ENCODE measurements at regions not wholly inside any gene's neighbourhood (a gene's known extent, or its start where the extent isn't known, plus 50 kb on each side); places are given as distances from the start of the nearest gene placed in this dataset.
"Not testable (repeated sequence)": the region's sequence is repeated elsewhere in the genome, so short reads cannot be mapped to it uniquely, and the experiment has no call there.

DNA sequence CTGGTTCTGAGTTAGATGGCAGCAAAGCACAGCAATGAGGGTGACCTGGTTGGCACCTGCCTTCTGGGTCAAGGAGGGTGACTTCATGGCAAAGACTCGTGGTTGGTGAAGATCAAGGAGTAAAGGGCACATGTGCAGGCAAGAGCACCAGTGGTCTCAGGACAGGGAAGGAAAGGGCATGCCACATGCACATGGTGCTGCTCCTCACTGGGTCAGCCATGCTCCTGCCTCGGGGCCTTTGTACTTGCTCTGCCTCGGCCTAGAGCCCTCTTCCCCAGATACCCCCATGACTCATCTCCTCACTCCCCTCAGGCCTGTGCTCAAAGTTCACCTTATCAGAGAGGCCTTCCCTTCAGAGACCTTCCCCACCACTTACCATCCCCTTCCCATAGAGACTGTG is 106.7 kb upstream of the KDM7A start:
- intact Hi-C loops (cut with micrococcal nuclease) = no loop called here
- Mint-ChIP-seq H3K27me3 (ENCODE audit: low read depth) (no peaks in the 10 kb centered on the region), H3K4me3 (no peak overlapping the region), H3K36me3 (ENCODE audit: low read depth) (no peaks in the 10 kb centered on the region), H3K9me3 (no peaks in the 10 kb centered on the region), H3K4me1 (ENCODE audit: low read depth) (no peaks in the 10 kb centered on the region), H3K27ac (no peak overlapping the region)
- no peak for DNase-seq
- CTCF ChIA-PET = no interaction called here

DNA sequence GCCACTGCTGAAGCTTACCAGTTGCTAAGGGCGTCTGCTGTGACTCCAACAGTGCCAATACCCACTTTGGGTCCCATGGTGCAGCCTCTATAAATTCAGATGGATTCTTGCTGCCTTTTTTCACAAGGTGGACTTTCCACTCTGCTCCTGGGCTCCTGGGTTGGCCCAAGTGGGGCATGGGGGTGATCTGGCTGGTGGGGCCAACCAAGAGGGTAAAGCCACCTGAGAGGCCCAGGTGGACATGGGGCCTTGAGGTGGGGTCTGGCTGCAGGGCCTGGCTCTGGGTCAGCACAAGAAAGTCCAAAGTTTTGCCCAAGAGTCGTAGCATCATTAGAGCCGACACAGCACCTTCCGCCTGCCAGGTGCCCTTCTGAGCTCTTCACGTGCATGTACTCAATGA is 105.2 kb upstream of the KDM7A start:
- CTCF ChIA-PET = no interaction called here
- H3K27ac Mint-ChIP-seq = no peak overlapping the region
- H3K27me3 Mint-ChIP-seq (ENCODE audit: low read depth) = no peaks in the 10 kb centered on the region
- H3K4me1 Mint-ChIP-seq (ENCODE audit: low read depth) = no peaks in the 10 kb centered on the region
- H3K36me3 Mint-ChIP-seq (ENCODE audit: low read depth) = no peaks in the 10 kb centered on the region
- no peak overlapping the region for H3K4me3 Mint-ChIP-seq
- H3K9me3 Mint-ChIP-seq = no peaks in the 10 kb centered on the region
- DNase-seq = no peak
- intact Hi-C loops (cut with micrococcal nuclease) = no loop called here

DNA sequence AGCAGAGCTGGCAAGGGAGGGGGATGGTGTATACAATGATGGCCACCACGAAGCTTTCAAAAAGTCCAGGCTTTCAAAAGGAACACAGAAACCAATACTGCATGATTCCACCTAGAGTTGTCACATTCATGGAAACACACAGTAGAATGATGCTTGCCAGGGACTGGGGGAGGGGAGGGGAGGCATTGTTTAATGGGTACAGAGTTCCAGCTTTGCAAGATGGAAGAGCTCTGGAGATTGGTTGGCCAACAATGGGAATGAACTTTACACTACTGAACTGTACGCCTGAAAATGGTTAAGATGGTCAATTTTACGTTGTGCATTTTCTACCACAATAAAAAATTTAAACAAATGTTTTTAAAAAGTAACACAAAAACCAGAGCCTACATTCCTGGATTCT is 104.5 kb upstream of the KDM7A start:
- CTCF ChIA-PET = interaction anchor here (1.6 kb wide), 1 partner anchor 11 kb away, joined by 4 read pairs; no protein-coding TSS in a partner anchor
- no peaks in the 10 kb centered on the region for H3K9me3 Mint-ChIP-seq
- no peaks in the 10 kb centered on the region for H3K27me3 Mint-ChIP-seq (ENCODE audit: low read depth)
- no peaks in the 10 kb centered on the region for H3K36me3 Mint-ChIP-seq (ENCODE audit: low read depth)
- DNase-seq = no peak
- no peak overlapping the region for H3K27ac Mint-ChIP-seq
- no peak overlapping the region for H3K4me3 Mint-ChIP-seq
- H3K4me1 Mint-ChIP-seq (ENCODE audit: low read depth) = no peaks in the 10 kb centered on the region
- intact Hi-C loops (cut with micrococcal nuclease) = no loop called here

DNA sequence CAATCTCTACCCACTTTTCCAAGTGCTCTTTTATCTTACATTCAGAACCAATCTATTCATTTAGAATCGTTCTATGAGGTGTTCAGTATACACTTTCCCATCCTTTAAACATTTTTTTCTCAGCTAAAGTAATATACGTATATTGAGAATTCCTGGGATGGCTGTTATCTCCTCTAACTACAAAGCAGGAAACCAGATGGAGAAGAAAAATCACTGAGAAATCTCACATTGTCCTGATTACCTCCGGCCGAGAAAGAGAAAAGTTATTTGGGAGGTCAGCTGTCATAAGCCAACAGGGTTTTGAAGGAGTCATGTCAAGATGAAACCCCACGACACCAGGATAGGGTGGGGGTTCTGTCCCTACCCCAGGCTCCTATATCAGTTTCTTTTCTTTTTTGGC is 99.2 kb upstream of the KDM7A start:
- no peaks in the 10 kb centered on the region for H3K9me3 Mint-ChIP-seq
- H3K27ac Mint-ChIP-seq = no peak overlapping the region
- H3K27me3 Mint-ChIP-seq (ENCODE audit: low read depth) = no peaks in the 10 kb centered on the region
- intact Hi-C loops (cut with micrococcal nuclease) = no loop called here
- no peaks in the 10 kb centered on the region for H3K4me1 Mint-ChIP-seq (ENCODE audit: low read depth)
- CTCF ChIA-PET = interaction anchor here (0.6 to 2.3 kb wide), 2 partner anchors 12 to 174 kb away, joined by 3 to 7 read pairs; no protein-coding TSS in a partner anchor
- H3K36me3 Mint-ChIP-seq (ENCODE audit: low read depth) = no peaks in the 10 kb centered on the region
- DNase-seq = no peak
- H3K4me3 Mint-ChIP-seq = no peak overlapping the region

DNA sequence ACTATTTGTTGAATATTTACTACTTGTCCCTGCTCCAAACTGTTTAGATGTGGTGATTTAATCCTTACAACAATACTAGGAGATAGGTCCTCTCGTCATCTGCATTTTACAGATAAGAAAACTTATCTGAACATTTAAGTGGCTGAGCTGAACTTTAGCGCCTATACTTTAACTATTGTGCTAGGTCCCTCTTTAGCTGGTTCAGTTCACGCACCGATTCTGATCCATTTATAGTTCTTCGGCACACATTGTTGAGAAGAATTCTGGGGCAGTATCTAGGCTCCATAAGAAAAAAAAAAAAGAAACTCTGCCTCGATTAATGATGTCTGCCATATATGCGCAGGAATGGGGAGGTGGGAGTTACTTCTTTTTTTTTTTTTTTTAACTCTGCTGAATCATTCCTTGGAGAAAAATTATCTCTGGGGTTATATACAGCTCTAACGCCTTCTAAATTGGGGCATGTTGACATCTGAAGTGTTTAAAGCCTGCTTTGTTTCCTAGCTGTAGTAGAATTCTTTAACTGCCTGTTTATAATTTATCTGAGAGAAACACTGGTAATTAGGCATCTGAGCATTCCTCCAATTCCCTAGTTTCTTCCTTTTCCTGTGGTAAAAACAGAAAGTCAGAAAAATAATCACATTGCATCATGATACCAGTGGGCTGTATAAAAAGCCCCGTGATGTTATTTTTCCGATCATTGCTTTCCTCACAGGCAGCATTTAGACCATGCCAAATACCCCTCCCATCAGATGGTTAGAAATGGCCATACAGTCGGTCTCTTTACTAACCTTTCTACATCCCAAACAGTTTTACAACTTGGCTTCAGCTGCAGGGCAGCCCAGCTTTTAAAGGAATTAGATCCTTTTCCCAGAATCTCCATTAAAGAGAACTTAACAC is 98.5 kb upstream of the KDM7A start:
- Mint-ChIP-seq H3K4me3 (no peak overlapping the region), H3K27ac (no peak overlapping the region), H3K27me3 (ENCODE audit: low read depth) (no peaks in the 10 kb centered on the region), H3K9me3 (peaks cover 2% of the 10 kb centered on the region), H3K36me3 (ENCODE audit: low read depth) (no peaks in the 10 kb centered on the region), H3K4me1 (ENCODE audit: low read depth) (no peaks in the 10 kb centered on the region)
- CTCF ChIA-PET = interaction anchor here (0.6 to 2.3 kb wide), 2 partner anchors 11 to 173 kb away, joined by 3 to 7 read pairs; no protein-coding TSS in a partner anchor
- DNase-seq = no peak
- intact Hi-C loops (cut with micrococcal nuclease) = no loop called here

DNA sequence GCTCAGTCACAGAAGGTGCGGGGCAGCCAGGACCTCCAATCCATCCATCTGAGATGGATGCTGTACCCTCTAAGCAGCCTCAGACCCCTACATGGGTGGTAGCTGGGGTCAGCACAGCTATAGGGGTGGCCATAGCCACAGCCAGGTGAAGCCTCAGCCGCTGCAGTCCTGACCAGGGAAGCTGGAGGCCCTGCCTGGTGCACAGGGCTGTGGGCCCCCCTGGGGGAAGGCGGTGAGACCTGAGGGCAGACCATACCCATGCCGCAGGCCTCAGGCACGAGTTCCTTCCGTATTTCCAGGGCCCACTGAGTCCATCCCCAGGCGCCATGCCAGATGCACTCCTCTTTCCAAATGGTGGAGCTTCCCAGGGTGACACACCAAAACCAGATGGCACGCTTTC is 96.6 kb upstream of the KDM7A start:
- no peak overlapping the region for H3K4me3 Mint-ChIP-seq
- H3K36me3 Mint-ChIP-seq (ENCODE audit: low read depth) = no peaks in the 10 kb centered on the region
- H3K27ac Mint-ChIP-seq = no peak overlapping the region
- no peaks in the 10 kb centered on the region for H3K27me3 Mint-ChIP-seq (ENCODE audit: low read depth)
- CTCF ChIA-PET = interaction anchor here (1.1 kb wide), 1 partner anchor 61 kb away, joined by 3 read pairs; no protein-coding TSS in a partner anchor
- peaks cover 2% of the 10 kb centered on the region for H3K9me3 Mint-ChIP-seq
- DNase-seq = no peak
- intact Hi-C loops (cut with micrococcal nuclease) = no loop called here
- H3K4me1 Mint-ChIP-seq (ENCODE audit: low read depth) = peaks cover 9% of the 10 kb centered on the region

DNA sequence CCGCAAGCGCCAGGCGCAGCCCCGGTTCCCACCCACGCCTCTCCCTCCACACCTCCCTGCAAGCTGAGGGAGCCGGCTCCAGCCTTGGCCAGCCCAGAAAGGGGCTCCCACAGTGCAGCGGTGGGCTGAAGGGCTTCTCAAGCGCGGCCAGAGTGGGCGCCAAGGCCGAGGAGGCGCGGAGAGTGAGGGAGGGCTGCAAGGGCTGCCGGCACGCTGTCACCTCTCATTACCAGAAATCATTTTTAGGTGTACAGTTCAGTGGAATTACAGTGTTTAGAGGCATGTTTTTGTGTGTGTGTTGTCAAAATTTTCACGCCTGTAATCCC is 94.8 kb upstream of the KDM7A start:
- H3K4me3 Mint-ChIP-seq; H3K36me3 Mint-ChIP-seq (ENCODE audit: low read depth); DNase-seq; H3K27ac Mint-ChIP-seq; CTCF ChIA-PET; H3K9me3 Mint-ChIP-seq; H3K27me3 Mint-ChIP-seq (ENCODE audit: low read depth); intact Hi-C loops (cut with micrococcal nuclease): not testable (repeated sequence)
- H3K4me1 Mint-ChIP-seq (ENCODE audit: low read depth) = peaks cover 21% of the 10 kb centered on the region

DNA sequence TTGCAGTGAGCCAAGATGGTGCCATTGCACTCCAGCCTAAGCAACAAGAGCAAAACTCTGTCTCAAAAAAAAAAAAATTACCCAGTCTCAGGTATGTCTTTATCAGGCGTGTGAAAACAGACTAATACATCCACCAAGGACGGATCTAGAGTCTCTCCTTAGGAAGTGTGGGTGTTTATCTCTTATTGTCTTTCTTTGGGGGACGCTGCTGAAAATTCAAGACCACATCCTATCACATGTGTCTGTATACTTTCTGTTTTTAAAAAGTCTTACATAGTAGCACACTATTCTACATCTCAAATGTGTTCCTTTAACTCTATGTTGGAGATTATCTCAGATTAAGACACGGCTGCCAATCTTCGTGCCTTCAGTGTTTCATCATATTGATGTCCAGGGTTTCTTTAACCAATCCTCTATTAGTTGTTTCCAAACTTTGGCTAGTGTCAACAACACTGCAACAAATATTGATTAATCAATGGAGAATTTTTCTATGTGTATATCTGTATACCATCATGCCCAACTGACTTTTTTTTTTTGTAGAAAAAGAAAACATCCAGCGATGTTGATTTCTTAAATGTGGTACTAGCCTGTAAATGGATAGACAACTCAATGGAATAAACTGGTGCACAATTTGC is 92.3 kb upstream of the KDM7A start:
- no peaks in the 10 kb centered on the region for H3K36me3 Mint-ChIP-seq (ENCODE audit: low read depth)
- H3K4me3 Mint-ChIP-seq = no peak overlapping the region
- H3K27me3 Mint-ChIP-seq (ENCODE audit: low read depth) = no peaks in the 10 kb centered on the region
- no peak overlapping the region for H3K27ac Mint-ChIP-seq
- H3K9me3 Mint-ChIP-seq = peaks cover 2% of the 10 kb centered on the region
- no peak for DNase-seq
- H3K4me1 Mint-ChIP-seq (ENCODE audit: low read depth) = peaks cover 23% of the 10 kb centered on the region
- CTCF ChIA-PET = interaction anchor here (2.0 kb wide), 1 partner anchor 11 kb away, joined by 4 read pairs; no protein-coding TSS in a partner anchor
- intact Hi-C loops (cut with micrococcal nuclease) = no loop called here

DNA sequence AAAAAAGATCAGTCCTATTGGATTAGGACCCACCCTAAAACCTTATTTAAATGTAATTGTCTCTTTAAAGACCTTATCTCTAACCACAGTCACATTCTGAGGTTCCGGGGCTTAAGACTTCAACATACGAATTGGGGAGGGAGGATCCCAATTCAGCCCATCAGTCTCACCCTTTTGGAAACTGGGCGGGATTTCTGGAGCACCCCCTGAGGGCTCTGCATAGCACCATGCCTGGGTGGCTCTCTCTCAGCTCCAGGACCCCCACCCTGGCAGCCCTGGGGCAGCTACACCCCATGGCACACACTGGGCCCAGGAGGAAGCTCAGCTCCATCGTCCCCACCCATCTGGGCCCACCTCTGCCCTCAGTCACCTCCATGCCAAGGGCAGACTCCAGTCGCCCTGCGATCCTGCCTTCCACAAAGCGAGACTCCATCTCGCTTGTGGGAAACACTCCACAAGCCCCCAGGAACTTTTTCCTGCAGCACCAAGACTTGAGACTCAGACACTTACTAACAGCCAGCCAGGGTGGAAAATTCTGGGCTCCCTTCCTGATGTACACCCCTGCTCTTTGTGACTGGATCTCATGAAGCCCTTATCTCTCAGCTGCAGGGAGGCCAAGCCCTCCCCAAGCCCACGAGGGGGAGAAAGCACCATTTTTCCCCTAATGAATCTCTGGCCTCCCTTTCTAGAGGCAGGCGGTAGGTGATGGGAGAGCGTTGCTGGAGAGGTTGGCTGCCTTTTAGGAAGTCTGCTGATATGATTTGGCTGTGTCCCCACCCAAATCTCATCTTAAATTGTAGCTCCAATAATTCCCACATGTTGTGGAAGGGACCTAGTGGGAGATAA is 90.8 kb upstream of the KDM7A start:
- intact Hi-C loops (cut with micrococcal nuclease) = no loop called here
- DNase-seq = no peak
- Mint-ChIP-seq H3K27me3 (ENCODE audit: low read depth) (no peaks in the 10 kb centered on the region), H3K4me1 (ENCODE audit: low read depth) (peaks cover 35% of the 10 kb centered on the region), H3K36me3 (ENCODE audit: low read depth) (no peaks in the 10 kb centered on the region), H3K4me3 (no peak overlapping the region), H3K9me3 (peaks cover 2% of the 10 kb centered on the region), H3K27ac (no peak overlapping the region)
- CTCF ChIA-PET = interaction anchor here (0.6 kb wide), 1 partner anchor 896 kb away, joined by 3 read pairs; no protein-coding TSS in a partner anchor

DNA sequence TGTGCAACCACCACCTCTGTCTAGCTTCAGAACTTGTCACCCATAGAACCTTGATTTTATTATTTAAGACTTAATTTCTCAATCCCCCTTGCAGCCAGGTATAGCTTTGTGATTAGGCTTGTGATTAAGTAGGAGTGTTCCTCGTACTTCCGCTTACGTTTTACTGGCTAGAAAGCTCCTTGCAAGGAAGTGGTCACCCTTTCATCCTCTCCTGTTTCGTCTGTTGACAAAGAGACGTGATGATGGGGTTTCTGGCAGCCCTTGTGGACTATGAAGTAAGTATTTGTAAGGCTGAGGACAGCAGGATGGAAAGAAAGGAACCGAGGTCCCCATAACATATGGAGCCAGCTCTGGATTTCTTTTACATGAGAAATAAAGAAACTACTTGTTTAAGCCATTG is 86.5 kb upstream of the KDM7A start:
- peak; percentile 62 for DNase-seq
- no peaks in the 10 kb centered on the region for H3K36me3 Mint-ChIP-seq (ENCODE audit: low read depth)
- H3K27ac Mint-ChIP-seq = peak overlapping the region; percentile 52
- H3K27me3 Mint-ChIP-seq (ENCODE audit: low read depth) = no peaks in the 10 kb centered on the region
- H3K4me1 Mint-ChIP-seq (ENCODE audit: low read depth) = peaks cover 44% of the 10 kb centered on the region
- CTCF ChIA-PET = interaction anchor here (0.5 to 1.9 kb wide), 6 partner anchors 9 to 246 kb away, joined by 3 to 7 read pairs (median 4); no protein-coding TSS in a partner anchor
- peak overlapping the region; percentile 26 for H3K4me3 Mint-ChIP-seq
- intact Hi-C loops (cut with micrococcal nuclease) = loop anchor here (1.0 kb wide), 2 partner anchors 32 to 88 kb away; no protein-coding TSS in a partner anchor
- no peaks in the 10 kb centered on the region for H3K9me3 Mint-ChIP-seq

DNA sequence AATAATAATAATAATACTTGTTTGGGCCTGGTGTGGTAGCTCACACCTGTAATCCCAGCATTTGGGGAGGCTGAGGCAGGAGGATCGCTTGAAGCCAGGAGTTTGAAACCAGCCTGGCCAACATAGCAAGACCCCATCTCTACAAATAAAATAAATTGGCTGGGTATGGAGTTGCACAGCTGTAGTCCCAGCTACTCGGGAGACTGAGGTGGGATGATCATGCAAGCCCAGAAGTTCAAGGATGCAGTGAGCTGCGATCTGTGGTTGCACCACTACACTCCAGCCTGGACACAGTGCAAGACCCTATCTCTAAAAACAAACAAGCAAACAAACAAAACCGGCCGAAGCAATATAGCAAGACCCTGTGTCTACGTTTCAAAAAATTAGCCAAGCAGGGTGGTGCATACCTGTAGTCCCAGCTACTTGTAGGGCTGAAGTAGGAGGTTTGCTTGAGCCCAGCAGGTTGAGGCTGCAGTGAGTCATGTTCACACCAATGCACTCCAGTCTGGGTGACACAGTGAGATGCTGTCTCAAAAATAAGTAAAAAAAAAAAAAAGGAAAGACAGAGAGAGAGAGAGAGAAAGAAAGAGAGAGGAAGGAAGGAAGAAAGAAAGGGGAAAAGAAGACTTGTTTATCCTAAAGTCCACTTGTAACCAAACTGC is 85.6 kb upstream of the KDM7A start:
- CTCF ChIA-PET = interaction anchor here (0.6 to 0.9 kb wide), 2 partner anchors 84 to 100 kb away, joined by 3 read pairs; no protein-coding TSS in a partner anchor
- peak; percentile 42 for DNase-seq
- peaks cover 36% of the 10 kb centered on the region for H3K4me1 Mint-ChIP-seq (ENCODE audit: low read depth)
- peaks cover 2% of the 10 kb centered on the region for H3K9me3 Mint-ChIP-seq
- peak overlapping the region; percentile 56 for H3K27ac Mint-ChIP-seq
- H3K27me3 Mint-ChIP-seq (ENCODE audit: low read depth) = no peaks in the 10 kb centered on the region
- intact Hi-C loops (cut with micrococcal nuclease) = no loop called here
- H3K36me3 Mint-ChIP-seq (ENCODE audit: low read depth) = no peaks in the 10 kb centered on the region
- H3K4me3 Mint-ChIP-seq = no peak overlapping the region

DNA sequence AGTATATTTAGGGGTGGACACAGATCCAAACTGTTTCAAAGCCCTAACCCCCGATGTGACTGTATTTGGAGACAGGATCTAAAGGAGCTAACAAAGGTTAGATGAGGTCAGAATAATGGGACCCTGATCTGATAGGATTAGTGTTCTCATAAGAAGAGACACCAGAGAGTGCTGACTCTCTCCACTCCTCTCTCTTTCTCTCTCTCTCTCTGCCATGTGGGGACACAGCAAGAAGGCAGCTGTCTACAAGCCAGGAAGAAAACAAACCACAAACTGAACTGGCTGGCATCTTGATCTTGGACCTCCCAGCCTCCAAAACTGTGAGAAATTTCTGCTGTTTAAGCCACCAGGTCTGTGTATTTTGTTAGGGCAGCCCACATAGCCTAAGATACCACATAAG is 84.7 kb upstream of the KDM7A start:
- H3K9me3 Mint-ChIP-seq = peaks cover 3% of the 10 kb centered on the region
- H3K4me3 Mint-ChIP-seq = no peak overlapping the region
- intact Hi-C loops (cut with micrococcal nuclease) = no loop called here
- CTCF ChIA-PET = no interaction called here
- H3K4me1 Mint-ChIP-seq (ENCODE audit: low read depth) = peaks cover 32% of the 10 kb centered on the region
- H3K27ac Mint-ChIP-seq = no peak overlapping the region
- H3K27me3 Mint-ChIP-seq (ENCODE audit: low read depth) = no peaks in the 10 kb centered on the region
- no peaks in the 10 kb centered on the region for H3K36me3 Mint-ChIP-seq (ENCODE audit: low read depth)
- no peak for DNase-seq
